ENCODE measurements at regions not wholly inside any gene's neighbourhood (a gene's known extent, or its start where the extent isn't known, plus 50 kb on each side); places are given as distances from the start of the nearest gene placed in this dataset.
"Not testable (repeated sequence)": the region's sequence is repeated elsewhere in the genome, so short reads cannot be mapped to it uniquely, and the experiment has no call there.

DNA sequence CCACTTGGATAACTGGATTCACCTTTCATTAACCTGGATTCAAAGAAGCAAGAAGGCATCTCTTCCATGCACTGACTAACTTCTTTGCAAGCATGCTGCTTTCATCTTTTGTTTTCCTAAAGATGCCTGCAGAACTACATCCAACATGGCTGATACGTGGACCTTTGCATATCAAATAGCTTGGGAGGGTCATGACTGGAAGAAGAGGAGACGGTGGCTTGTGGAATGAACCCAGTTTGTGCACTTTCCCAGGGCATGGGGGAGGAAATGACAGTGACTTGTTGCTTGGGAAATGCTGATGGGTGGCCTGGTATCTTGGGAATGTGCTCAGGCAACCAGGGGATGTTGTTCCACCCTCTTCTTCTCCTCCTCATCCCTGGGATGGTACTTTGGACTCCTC is 133.4 kb downstream of the TRIM43 start:
- TF ChIP-seq, protein P1, sequence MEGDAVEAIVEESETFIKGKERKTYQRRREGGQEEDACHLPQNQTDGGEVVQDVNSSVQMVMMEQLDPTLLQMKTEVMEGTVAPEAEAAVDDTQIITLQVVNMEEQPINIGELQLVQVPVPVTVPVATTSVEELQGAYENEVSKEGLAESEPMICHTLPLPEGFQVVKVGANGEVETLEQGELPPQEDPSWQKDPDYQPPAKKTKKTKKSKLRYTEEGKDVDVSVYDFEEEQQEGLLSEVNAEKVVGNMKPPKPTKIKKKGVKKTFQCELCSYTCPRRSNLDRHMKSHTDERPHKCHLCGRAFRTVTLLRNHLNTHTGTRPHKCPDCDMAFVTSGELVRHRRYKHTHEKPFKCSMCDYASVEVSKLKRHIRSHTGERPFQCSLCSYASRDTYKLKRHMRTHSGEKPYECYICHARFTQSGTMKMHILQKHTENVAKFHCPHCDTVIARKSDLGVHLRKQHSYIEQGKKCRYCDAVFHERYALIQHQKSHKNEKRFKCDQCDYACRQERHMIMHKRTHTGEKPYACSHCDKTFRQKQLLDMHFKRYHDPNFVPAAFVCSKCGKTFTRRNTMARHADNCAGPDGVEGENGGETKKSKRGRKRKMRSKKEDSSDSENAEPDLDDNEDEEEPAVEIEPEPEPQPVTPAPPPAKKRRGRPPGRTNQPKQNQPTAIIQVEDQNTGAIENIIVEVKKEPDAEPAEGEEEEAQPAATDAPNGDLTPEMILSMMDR (IDR thresholded peaks at IDR 0.05; ENCODE audit: borderline replicate concordance, extremely low read depth, low read length, poor library complexity, severe bottlenecking) = not testable (repeated sequence)
- not testable (repeated sequence) for TF ChIP-seq EZH2 (IDR thresholded peaks at IDR 0.05; ENCODE audit: borderline replicate concordance, low read depth, low read length, severe bottlenecking)

Data from DND-41 (cell line).